HL-60 (cell line): ENCODE measurements at regions not wholly inside any gene's neighbourhood (a gene's known extent, or its start where the extent isn't known, plus 50 kb on each side); places are given as distances from the start of the nearest gene placed in this dataset.

Source experiments
- CTCF ChIP-seq: IDR thresholded peaks from one replicate; pipeline ENCODE4 v1.5.1; 2011; ENCODE audit warnings: low read length, control low read depth, inconsistent platforms; ENCODE audit not compliant: insufficient read depth
- GABPA ChIP-seq: IDR thresholded peaks from 2 replicates; pipeline ENCODE4 v1.6.1; 2012; ENCODE audit warnings: low read depth
- POLR2AphosphoS5 ChIP-seq: IDR thresholded peaks from 2 replicates; pipeline ENCODE4 v1.6.1; 2012; ENCODE audit warnings: low read depth
- REST ChIP-seq: IDR thresholded peaks from 2 replicates; pipeline ENCODE4 v1.6.1; 2012; ENCODE audit warnings: low read depth; ENCODE audit not compliant: insufficient replicate concordance
- SPI1 ChIP-seq: IDR thresholded peaks from 2 replicates; pipeline ENCODE4 v1.6.1; 2012; ENCODE audit warnings: low read depth, mild to moderate bottlenecking, borderline replicate concordance

- TF ChIP-seq CTCF = no peak
- no peak for TF ChIP-seq GABPA
- TF ChIP-seq REST = no peak
- no peak for TF ChIP-seq POLR2AphosphoS5
- TF ChIP-seq SPI1 = no peak
These were observed 144.2 kb downstream of the DLL1 start for GRCh38 chr6:170146640-170147039.
